OCI-LY3 (cell line): ENCODE measurements at regions not wholly inside any gene's neighbourhood (a gene's known extent, or its start where the extent isn't known, plus 50 kb on each side); places are given as distances from the start of the nearest gene placed in this dataset.

Experiments used
- H2AFZ ChIP-seq: fragments of 200-600, 300-600 bp; shearing (Covaris generic); 2 replicates; pipeline ENCODE4 v1.6.0; 2014; ENCODE audit warnings: antibody characterized with exemption, low read depth, low read length
- H3K27ac ChIP-seq: fragments of 200-600, 300-600 bp; sonication (generic); 2 replicates; pipeline ENCODE4 v1.5.1; 2014; ENCODE audit warnings: mild to moderate bottlenecking, low read length, moderate library complexity, mixed read lengths
- H3K27me3 ChIP-seq: fragments of 200-600, 300-600 bp; sonication (generic); 2 replicates; pipeline ENCODE4 v1.6.1; 2014; ENCODE audit warnings: low read depth, low read length, mixed read lengths
- H3K36me3 ChIP-seq: fragments of 200-600, 300-600 bp; sonication (generic); replicated peaks from 2 replicates; pipeline ENCODE3; 2014; ENCODE audit warnings: low read depth, low read length, mixed read lengths
- H3K4me1 ChIP-seq: fragments of 300-600, 200-600 bp; sonication (generic); 2 replicates; pipeline ENCODE4 v1.6.1; 2014; ENCODE audit warnings: low read length, mixed read lengths
- H3K4me2 ChIP-seq: fragments of 200-600, 300-600 bp; sonication (generic); 2 replicates; pipeline ENCODE4 v1.6.1; 2014; ENCODE audit warnings: low read length, mixed read lengths
- H3K4me3 ChIP-seq: fragments of 300-600, 200-600 bp; sonication (generic); 2 replicates; pipeline ENCODE4 v1.5.1; 2014; ENCODE audit warnings: antibody characterized with exemption, mild to moderate bottlenecking, low read length, moderate library complexity
- H3K79me2 ChIP-seq: fragments of 300-600, 200-600 bp; shearing (Covaris generic); 2 replicates; pipeline ENCODE4 v1.6.1; 2014; ENCODE audit warnings: mild to moderate bottlenecking, low read length, mixed read lengths
- H3K9ac ChIP-seq: fragments of 300-600, 200-600 bp; shearing (Covaris generic); 2 replicates; pipeline ENCODE4 v1.6.0; 2014; ENCODE audit warnings: mild to moderate bottlenecking, low read length, moderate library complexity
- H3K9me3 ChIP-seq: fragments of 200-600, 300-600 bp; shearing (Covaris generic); 2 replicates; pipeline ENCODE4 v1.6.1; 2014; ENCODE audit warnings: low read length, mixed read lengths; ENCODE audit not compliant: insufficient read depth
- H4K20me1 ChIP-seq: fragments of 200-600, 300-600 bp; sonication (generic); 2 replicates; pipeline ENCODE4 v1.6.1; 2016; ENCODE audit warnings: low read length, mixed read lengths; ENCODE audit not compliant: insufficient read depth
- EZH2phosphoT487 ChIP-seq: fragments of 200-600 bp; shearing (Covaris generic); IDR thresholded peaks from 2 replicates; pipeline ENCODE4 v1.6.1; 2018; ENCODE audit warnings: antibody characterized with exemption, mixed run types, low read depth
- TF ChIP-seq, protein P1 (sequence below): fragments of 200-600, 300-600 bp; sonication (generic); IDR thresholded peaks from 2 replicates; pipeline ENCODE4 v1.5.1; 2014; ENCODE audit warnings: antibody characterized with exemption, low read length, low read depth

DNA sequence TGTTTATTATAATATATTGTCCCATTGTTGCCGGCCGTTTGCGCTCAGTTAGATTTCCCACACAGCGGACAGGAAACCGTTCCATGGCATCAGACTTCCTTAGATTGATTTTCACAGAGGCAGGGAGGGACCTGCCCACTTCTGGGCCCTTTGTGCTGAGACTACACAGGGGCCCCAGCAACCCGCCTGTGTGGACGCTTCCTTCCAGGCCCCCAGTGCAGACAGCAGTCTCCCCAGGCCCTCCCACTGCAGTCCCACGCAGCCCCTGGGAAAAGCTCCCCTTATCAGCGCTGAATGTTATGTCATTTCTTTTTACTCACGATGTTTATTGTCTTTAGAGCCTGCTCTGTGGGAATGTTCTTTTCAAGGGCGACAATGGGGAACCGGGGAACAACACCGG lies 351.7 kb upstream of the ARGLU1 start:
- no peak overlapping the region for H2AFZ ChIP-seq
- no peaks in the 10 kb centered on the region for H4K20me1 ChIP-seq
- H3K4me2 ChIP-seq, result 0 out of 2 replicates have a peak overlapping the region, but pooled peaks have one; percentile 27
- no peaks in the 10 kb centered on the region for H3K4me1 ChIP-seq
- H3K27me3 ChIP-seq, result no peaks in the 10 kb centered on the region
- no peaks in the 10 kb centered on the region for H3K79me2 ChIP-seq
- H3K9me3 ChIP-seq, result no peaks in the 10 kb centered on the region
- no peak overlapping the region for H3K27ac ChIP-seq
- H3K4me3 ChIP-seq, result no peak overlapping the region
- no peaks in the 10 kb centered on the region for H3K36me3 ChIP-seq
- no peak overlapping the region for H3K9ac ChIP-seq
- TF ChIP-seq, protein P1, sequence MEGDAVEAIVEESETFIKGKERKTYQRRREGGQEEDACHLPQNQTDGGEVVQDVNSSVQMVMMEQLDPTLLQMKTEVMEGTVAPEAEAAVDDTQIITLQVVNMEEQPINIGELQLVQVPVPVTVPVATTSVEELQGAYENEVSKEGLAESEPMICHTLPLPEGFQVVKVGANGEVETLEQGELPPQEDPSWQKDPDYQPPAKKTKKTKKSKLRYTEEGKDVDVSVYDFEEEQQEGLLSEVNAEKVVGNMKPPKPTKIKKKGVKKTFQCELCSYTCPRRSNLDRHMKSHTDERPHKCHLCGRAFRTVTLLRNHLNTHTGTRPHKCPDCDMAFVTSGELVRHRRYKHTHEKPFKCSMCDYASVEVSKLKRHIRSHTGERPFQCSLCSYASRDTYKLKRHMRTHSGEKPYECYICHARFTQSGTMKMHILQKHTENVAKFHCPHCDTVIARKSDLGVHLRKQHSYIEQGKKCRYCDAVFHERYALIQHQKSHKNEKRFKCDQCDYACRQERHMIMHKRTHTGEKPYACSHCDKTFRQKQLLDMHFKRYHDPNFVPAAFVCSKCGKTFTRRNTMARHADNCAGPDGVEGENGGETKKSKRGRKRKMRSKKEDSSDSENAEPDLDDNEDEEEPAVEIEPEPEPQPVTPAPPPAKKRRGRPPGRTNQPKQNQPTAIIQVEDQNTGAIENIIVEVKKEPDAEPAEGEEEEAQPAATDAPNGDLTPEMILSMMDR, result no peak
- no peak for TF ChIP-seq EZH2phosphoT487

DNA sequence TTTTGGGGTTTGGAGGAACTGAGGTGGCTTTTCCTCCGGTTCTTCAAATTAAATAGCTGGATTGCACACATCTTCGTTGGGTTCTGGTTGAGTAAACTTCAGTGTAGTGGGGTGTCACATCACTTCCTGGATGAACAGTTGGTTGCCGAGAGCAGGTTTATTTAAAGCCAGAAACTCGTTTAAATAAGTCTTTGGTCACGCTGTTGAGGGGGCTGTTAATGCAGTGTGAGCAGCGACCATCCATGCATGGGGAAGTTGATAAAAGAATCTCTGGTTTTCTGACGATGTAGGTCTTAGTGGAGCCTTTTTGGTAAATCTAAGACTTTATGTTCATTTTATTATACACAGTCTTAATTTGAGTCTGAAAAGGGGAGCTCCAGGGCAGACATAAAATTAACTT lies 351.2 kb upstream of the ARGLU1 start:
- Histone ChIP-seq H3K9ac (no peak overlapping the region), H2AFZ (peak overlapping the region; percentile 78), H3K27me3 (no peaks in the 10 kb centered on the region), H4K20me1 (no peaks in the 10 kb centered on the region), H3K4me1 (no peaks in the 10 kb centered on the region), H3K36me3 (no peaks in the 10 kb centered on the region), H3K4me2 (peak overlapping the region; percentile 27), H3K27ac (no peak overlapping the region), H3K4me3 (peak overlapping the region; percentile 54), H3K9me3 (no peaks in the 10 kb centered on the region), H3K79me2 (no peaks in the 10 kb centered on the region)
- TF ChIP-seq EZH2phosphoT487, result no peak
- TF ChIP-seq, protein P1, result no peak

DNA sequence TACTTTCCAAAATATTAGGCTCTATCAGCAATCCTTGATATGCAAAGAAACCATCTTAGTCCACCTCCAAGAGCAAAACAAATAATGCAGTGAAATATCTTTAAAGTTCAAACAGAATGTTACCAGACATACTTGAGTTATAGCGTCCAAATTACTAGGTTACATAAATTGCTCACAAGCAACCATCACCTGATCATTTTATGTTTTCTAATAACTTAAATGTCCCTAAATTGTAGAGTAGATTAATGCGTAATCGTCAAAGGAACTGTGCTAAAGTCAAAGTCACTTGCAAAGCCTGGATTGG lies 350.6 kb upstream of the ARGLU1 start:
- H3K27ac ChIP-seq, result no peak overlapping the region
- no peak overlapping the region for H3K9ac ChIP-seq
- peak overlapping the region; percentile 27 for H3K4me2 ChIP-seq

DNA sequence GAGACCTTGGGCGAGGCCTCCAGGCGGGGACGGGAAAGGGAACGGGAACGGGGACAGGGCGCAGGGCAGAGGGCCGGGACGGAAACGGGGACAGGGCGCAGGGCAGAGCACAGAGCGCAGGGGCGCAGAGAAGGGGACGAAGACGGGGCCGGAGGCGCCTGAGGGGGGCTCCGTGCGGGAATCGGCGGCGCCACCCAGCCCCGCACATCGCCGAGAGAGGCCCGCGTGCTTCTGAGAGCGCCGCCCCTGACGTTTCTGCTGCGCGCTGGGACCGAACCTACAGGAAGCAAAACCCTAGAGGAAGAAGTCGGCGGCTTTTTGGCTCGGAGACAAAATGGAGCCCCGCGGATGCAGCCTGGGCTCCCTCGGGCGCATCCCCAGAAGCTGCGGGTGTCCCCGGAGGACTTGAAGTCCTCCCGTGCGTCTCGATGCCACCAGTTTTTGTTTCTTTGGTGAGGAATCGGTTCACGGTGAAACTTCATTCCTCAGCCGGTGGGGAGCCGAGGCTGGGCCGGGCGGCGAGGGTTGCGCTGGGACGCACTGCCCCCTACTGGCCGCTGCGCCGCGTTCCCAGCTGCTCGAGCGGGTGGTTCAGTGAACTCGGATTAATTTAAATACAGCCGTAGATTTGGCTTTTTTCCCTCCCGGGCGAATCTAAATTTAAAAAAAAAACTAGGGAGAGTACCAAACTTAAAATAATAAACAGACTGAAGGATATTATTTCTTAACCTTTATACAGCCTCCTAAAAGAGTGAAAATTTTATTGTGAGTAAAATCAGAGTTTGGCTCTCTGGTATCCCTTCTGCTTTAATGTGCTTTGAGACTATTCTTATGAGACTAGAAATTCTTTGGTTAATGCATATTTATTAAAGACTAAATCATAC lies 350.0 kb upstream of the ARGLU1 start:
- no peaks in the 10 kb centered on the region for H3K79me2 ChIP-seq
- H3K9me3 ChIP-seq, result no peaks in the 10 kb centered on the region
- no peaks in the 10 kb centered on the region for H3K36me3 ChIP-seq
- peak overlapping the region; percentile 27 for H3K4me2 ChIP-seq
- peak overlapping the region; percentile 54 for H3K4me3 ChIP-seq
- no peaks in the 10 kb centered on the region for H3K4me1 ChIP-seq
- H2AFZ ChIP-seq, result peak overlapping the region; percentile 72; the same call in 1 of the 2 replicates
- H3K27me3 ChIP-seq, result no peaks in the 10 kb centered on the region
- no peak for TF ChIP-seq EZH2phosphoT487
- TF ChIP-seq, protein P1, result peak; percentile 79
- no peaks in the 10 kb centered on the region for H4K20me1 ChIP-seq
- H3K27ac ChIP-seq, result no peak overlapping the region
- H3K9ac ChIP-seq, result no peak overlapping the region

More for the DNA sequence above, 350.6 kb upstream of the ARGLU1 start:
- Histone ChIP-seq H3K4me3 (peak overlapping the region; percentile 54), H3K4me1 (no peaks in the 10 kb centered on the region), H3K9me3 (no peaks in the 10 kb centered on the region), H2AFZ (no peak overlapping the region), H3K79me2 (no peaks in the 10 kb centered on the region), H3K36me3 (no peaks in the 10 kb centered on the region), H3K27me3 (no peaks in the 10 kb centered on the region), H4K20me1 (no peaks in the 10 kb centered on the region)
- TF ChIP-seq, protein P1, result no peak
- no peak for TF ChIP-seq EZH2phosphoT487
